Right lobe of liver (tissue), 6 donors: ENCODE measurements at regions not wholly inside any gene's neighbourhood (a gene's known extent, or its start where the extent isn't known, plus 50 kb on each side); places are given as distances from the start of the nearest gene placed in this dataset.

Source experiments
- ATAC-seq, 4 donors: fragments of 200-7000 bp; cut with Tn5 transposase; one replicate each; pipeline ENCODE4 v1.9.1; 2020; ENCODE audit warnings: mild to moderate bottlenecking in 4 of 4, moderate library complexity in 4 of 4
- DNase-seq, 3 donors: peaks; one replicate each; pipeline ENCODE4 v3.0.0-alpha.2; 2020
- H3K27ac ChIP-seq, 3 donors: fragments of 200-600 bp; one replicate each; pipeline ENCODE4 v1.8.0; 2022
- H3K27me3 ChIP-seq, 2 donors: fragments of 200-600 bp; one replicate each; pipeline ENCODE4 v1.8.0; 2022
- H3K36me3 ChIP-seq, 4 donors: fragments of 200-600 bp; sonication (generic) in 1 of 4; one replicate each; pipeline versions ENCODE4 v1.5.1 to v1.8.0; 2017 to 2022; ENCODE audit warnings: control low read depth in 1 of 4
- H3K4me1 ChIP-seq, 4 donors: fragments of 200-600 bp; sonication (generic) in 1 of 4; one replicate each; pipeline versions ENCODE4 v1.5.1 to v1.8.0; 2017 to 2022; ENCODE audit warnings: control low read depth in 1 of 4
- H3K4me3 ChIP-seq, 3 donors: fragments of 200-600 bp; one replicate each; pipeline ENCODE4 v1.8.0; 2022
- H3K9me3 ChIP-seq, 4 donors: fragments of 200-600 bp; sonication (generic) in 1 of 4; one replicate each; pipeline versions ENCODE4 v1.5.1 to v1.8.0; 2017 to 2022; ENCODE audit warnings: control low read depth in 1 of 4
- CTCF ChIP-seq, 4 donors: fragments of 200-600 bp in 3 of 4; fragments of 450-650 bp in 1 of 4; IDR thresholded peaks; one replicate each; pipeline versions ENCODE4 v1.5.1 to v1.8.0; 2016 to 2022; ENCODE audit warnings: antibody characterized with exemption in 4 of 4, mild to moderate bottlenecking in 2 of 4
- POLR2A ChIP-seq: fragments of 450-650 bp; IDR thresholded peaks from one replicate; pipeline ENCODE4 v1.6.1; 2017; ENCODE audit warnings: antibody characterized with exemption, mild to moderate bottlenecking
- WGBS: methylation state at CpG from one replicate; pipeline ENCODE4 v1.1.6; 2018; ENCODE audit warnings: low coverage, low lambda C conversion rate; ENCODE audit not compliant: insufficient coverage; ENCODE audit errors: missing lambda C conversion rate; 5-methylcytosine and 5-hydroxymethylcytosine counted together
- intact Hi-C, 2 donors: fragments of 100-400 bp; cut with DNase I; formaldehyde crosslinking; loops; one replicate each; pipeline versions ENCODE4 v1.11.2 to v1.14.1; 2022
- donor health status: DM: no; HTN: yes; CAD: no.
- donor health status: DM: no; HTN: no; CAD: no.
- donor health status: DM: no; HTN: no; CAD: no.
- donor health status: DM: no; HTN: yes; CAD: no.
- donor health status: DM: no; HTN: yes; CAD: no.

- TF ChIP-seq POLR2A, result no peak
- no peak for TF ChIP-seq CTCF (IDR thresholded peaks at IDR 0.05)
- no peaks in the 10 kb centered on the region for H3K9me3 ChIP-seq
- no peak for DNase-seq
- no peak overlapping the region for H3K4me3 ChIP-seq
- no peaks in the 10 kb centered on the region for H3K4me1 ChIP-seq
- no peak overlapping the region for H3K27ac ChIP-seq
- no peaks in the 10 kb centered on the region for H3K36me3 ChIP-seq
- no peak for ATAC-seq
- no peaks in the 10 kb centered on the region for H3K27me3 ChIP-seq
- WGBS, result 73% methylated on average over 4 of the region's 4 CpGs
- intact Hi-C loops, result no loop called here
These were observed 225.2 kb downstream of the CCER1 start for GRCh38 chr12:90729736-90730135.

- WGBS, result 12% methylated on average over 2 of the region's 2 CpGs
- Histone ChIP-seq H3K27ac (no peak overlapping the region), H3K4me1 (no peaks in the 10 kb centered on the region), H3K36me3 (no peaks in the 10 kb centered on the region), H3K4me3 (no peak overlapping the region), H3K27me3 (no peaks in the 10 kb centered on the region), H3K9me3 (no peaks in the 10 kb centered on the region)
- intact Hi-C loops, result no loop called here
- DNase-seq (no peak), ATAC-seq (no peak)
- TF ChIP-seq CTCF (IDR thresholded peaks at IDR 0.05) (no peak), POLR2A (no peak)
These were observed 242.3 kb downstream of the CCER1 start for GRCh38 chr12:90712671-90713070.

GRCh38 chr12:90710711-90711110 lies 244.3 kb downstream of the CCER1 start:
- TF ChIP-seq POLR2A, result no peak
- TF ChIP-seq CTCF (IDR thresholded peaks at IDR 0.05), result no peak
- Histone ChIP-seq H3K27me3 (no peaks in the 10 kb centered on the region), H3K9me3 (no peaks in the 10 kb centered on the region), H3K4me3 (no peak overlapping the region), H3K36me3 (no peaks in the 10 kb centered on the region), H3K27ac (no peak overlapping the region), H3K4me1 (no peaks in the 10 kb centered on the region)
- 89% methylated on average over 3 of the region's 3 CpGs for WGBS
- intact Hi-C loops, result no loop called here
- no peak for DNase-seq
- ATAC-seq, result no peak

GRCh38 chr12:90706036-90706435 lies 248.9 kb downstream of the CCER1 start:
- no peak overlapping the region for H3K27ac ChIP-seq
- H3K4me3 ChIP-seq, result no peak overlapping the region
- no peaks in the 10 kb centered on the region for H3K27me3 ChIP-seq
- ATAC-seq, result no peak
- H3K36me3 ChIP-seq, result no peaks in the 10 kb centered on the region
- peak in 1 of 3 donors; percentile 28 for DNase-seq
- H3K4me1 ChIP-seq, result no peaks in the 10 kb centered on the region
- H3K9me3 ChIP-seq, result no peaks in the 10 kb centered on the region
- 89% methylated on average over 8 of the region's 10 CpGs for WGBS
- TF ChIP-seq POLR2A, result no peak
- TF ChIP-seq CTCF (IDR thresholded peaks at IDR 0.05), result no peak
- intact Hi-C loops, result no loop called here

- H3K27me3 ChIP-seq, result no peaks in the 10 kb centered on the region
- DNase-seq (no peak), ATAC-seq (no peak)
- H3K27ac ChIP-seq, result no peak overlapping the region
- 62% methylated on average over 2 of the region's 2 CpGs for WGBS
- H3K4me3 ChIP-seq, result no peak overlapping the region
- intact Hi-C loops, result no loop called here
- TF ChIP-seq CTCF (IDR thresholded peaks at IDR 0.05), result peak in 3 of 4 donors; percentile 9 to 25 (median 23)
- no peak for TF ChIP-seq POLR2A
- H3K4me1 ChIP-seq, result no peaks in the 10 kb centered on the region
- H3K36me3 ChIP-seq, result no peaks in the 10 kb centered on the region
- H3K9me3 ChIP-seq, result no peaks in the 10 kb centered on the region
These were observed 259.6 kb downstream of the CCER1 start for GRCh38 chr12:90695415-90695814.
